Astrocyte (in vitro differentiated cells and primary cell): ENCODE measurements at regions not wholly inside any gene's neighbourhood (a gene's known extent, or its start where the extent isn't known, plus 50 kb on each side); places are given as distances from the start of the nearest gene placed in this dataset.
"Not testable (repeated sequence)": the region's sequence is repeated elsewhere in the genome, so short reads cannot be mapped to it uniquely, and the experiment has no call there.

Experiments
- CTCF ChIP-seq: IDR thresholded peaks from 2 replicates; pipeline ENCODE4 v1.5.1; 2011; ENCODE audit warnings: low read depth, mild to moderate bottlenecking, inconsistent platforms, low read length, moderate library complexity; ENCODE audit not compliant: insufficient read depth
- EZH2 ChIP-seq: IDR thresholded peaks from 2 replicates; pipeline ENCODE4 v1.6.1; 2012; ENCODE audit warnings: mild to moderate bottlenecking, low read length, inconsistent platforms; ENCODE audit not compliant: insufficient read depth

- not testable (repeated sequence) for TF ChIP-seq CTCF, EZH2
Observed at GRCh38 chr1:146670832-146671566, 267.1 kb upstream of the NBPF12 start.
